CD4-positive, alpha-beta T cell treated with Interleukin-6 at 100 ng/mL for 8 hours (primary cell): ENCODE measurements at regions not wholly inside any gene's neighbourhood (a gene's known extent, or its start where the extent isn't known, plus 50 kb on each side); places are given as distances from the start of the nearest gene placed in this dataset.

Experiments
- DNase-seq: peaks from one replicate; pipeline ENCODE4 v3.0.0-alpha.2; 2020; ENCODE audit warnings: mixed read lengths, low spot score

- no peak for DNase-seq
Measured at GRCh38 chr1:114224196-114224907, 70.7 kb upstream of the SYT6 start.

- no peak for DNase-seq
Measured at GRCh38 chr1:114222920-114223319, 69.3 kb upstream of the SYT6 start.

GRCh38 chr1:114219172-114219868 lies 65.7 kb upstream of the SYT6 start:
- DNase-seq: no peak

GRCh38 chr1:114218361-114219171 lies 64.9 kb upstream of the SYT6 start:
- DNase-seq: no peak

- no peak for DNase-seq
Measured at GRCh38 chr1:114216431-114217173, 62.9 kb upstream of the SYT6 start.

GRCh38 chr1:114215436-114215835 lies 61.8 kb upstream of the SYT6 start:
- DNase-seq: no peak

GRCh38 chr1:114214016-114214415 lies 60.3 kb upstream of the SYT6 start:
- no peak for DNase-seq

- DNase-seq: no peak
Measured at GRCh38 chr1:114209971-114210370, 56.3 kb upstream of the SYT6 start.

- DNase-seq: no peak
Measured at GRCh38 chr1:114208714-114209113, 55.0 kb upstream of the SYT6 start.

GRCh38 chr1:114208106-114208505 lies 54.4 kb upstream of the SYT6 start:
- no peak for DNase-seq

GRCh38 chr1:114207635-114208034 lies 54.0 kb upstream of the SYT6 start:
- DNase-seq: no peak

- DNase-seq: no peak
Measured at GRCh38 chr1:114206392-114206791, 52.7 kb upstream of the SYT6 start.

GRCh38 chr1:114203595-114204128 lies 50.0 kb upstream of the SYT6 start:
- DNase-seq: no peak
